Adrenal gland (tissue), 5 donors: ENCODE measurements at regions not wholly inside any gene's neighbourhood (a gene's known extent, or its start where the extent isn't known, plus 50 kb on each side); places are given as distances from the start of the nearest gene placed in this dataset.

Source experiments
- CTCF ChIP-seq, 6 experiments: fragments of 450-650 bp in 4 of 6; fragments of 200-600 bp in 2 of 6; sonication (generic) in 1 of 6; IDR thresholded peaks; 1 replicate in 5 of 6; 2 replicates in 1 of 6; pipeline versions ENCODE4 v1.5.1 to v1.8.0; 2016 to 2021; ENCODE audit warnings: antibody characterized with exemption in 6 of 6, mild to moderate bottlenecking in 2 of 6, moderate library complexity in 1 of 6
- POLR2A ChIP-seq, 2 donors: fragments of 450-650 bp; IDR thresholded peaks; one replicate each; pipeline ENCODE4 v1.6.1; 2017; ENCODE audit warnings: antibody characterized with exemption in 2 of 2, mild to moderate bottlenecking in 2 of 2, moderate library complexity in 1 of 2
- donor health status: DM: no; HTN: no; CAD: no.

- no peak for TF ChIP-seq CTCF (IDR thresholded peaks at IDR 0.05)
- TF ChIP-seq POLR2A (IDR thresholded peaks at IDR 0.05): no peak
Measured at GRCh38 chr6:14326774-14327173, 209.2 kb downstream of the CD83 start.
